Activated naive CD8-positive, alpha-beta T cell treated with anti-CD3 and anti-CD28 coated beads, Interleukin-2, amount 50 U/mL, for 24 hours (primary cell): ENCODE measurements at regions not wholly inside any gene's neighbourhood (a gene's known extent, or its start where the extent isn't known, plus 50 kb on each side); places are given as distances from the start of the nearest gene placed in this dataset.

Source experiments
- ATAC-seq: fragments of 150-1000 bp; cut with Tn5 transposase; one replicate; pipeline ENCODE4 v1.10.0; 2021
- DNase-seq: peaks from one replicate; pipeline ENCODE4 v3.0.0; 2021
- H3K27ac Mint-ChIP-seq: one replicate; pipeline ENCODE4 v1.8.0; 2021; ENCODE audit warnings: mild to moderate bottlenecking, mixed read lengths
- H3K27me3 Mint-ChIP-seq: one replicate; pipeline ENCODE4 v1.8.0; 2021; ENCODE audit warnings: mixed read lengths
- H3K36me3 Mint-ChIP-seq: one replicate; pipeline ENCODE4 v1.8.0; 2021; ENCODE audit warnings: low read depth, mixed read lengths
- H3K4me1 Mint-ChIP-seq: one replicate; pipeline ENCODE4 v1.8.0; 2021; ENCODE audit warnings: mixed read lengths
- H3K4me3 Mint-ChIP-seq: one replicate; pipeline ENCODE4 v1.8.0; 2021; ENCODE audit warnings: mild to moderate bottlenecking, moderate library complexity, mixed read lengths
- H3K9me3 Mint-ChIP-seq: one replicate; pipeline ENCODE4 v1.8.0; 2021; ENCODE audit warnings: mixed read lengths

- Mint-ChIP-seq H3K36me3 (no peaks in the 10 kb centered on the region), H3K27ac (no peak overlapping the region), H3K27me3 (peaks cover 8% of the 10 kb centered on the region), H3K4me3 (no peak overlapping the region), H3K4me1 (no peaks in the 10 kb centered on the region), H3K9me3 (no peaks in the 10 kb centered on the region)
- ATAC-seq: no peak
- no peak for DNase-seq
Measured at GRCh38 chr15:69994429-69995205, 103.1 kb downstream of the TLE3 start.

- no peak for DNase-seq
- ATAC-seq: no peak
Measured at GRCh38 chr15:69996321-69997160, 101.2 kb downstream of the TLE3 start.

GRCh38 chr15:69997161-69997485 lies 100.6 kb downstream of the TLE3 start:
- DNase-seq (no peak), ATAC-seq (no peak)
- no peak overlapping the region for H3K4me3 Mint-ChIP-seq
- H3K4me1 Mint-ChIP-seq: no peaks in the 10 kb centered on the region
- H3K9me3 Mint-ChIP-seq: no peaks in the 10 kb centered on the region
- H3K27me3 Mint-ChIP-seq: peaks cover 2% of the 10 kb centered on the region
- H3K36me3 Mint-ChIP-seq: no peaks in the 10 kb centered on the region
- no peak overlapping the region for H3K27ac Mint-ChIP-seq

More at GRCh38 chr15:69996321-69997160, 101.2 kb downstream of the TLE3 start:
- Mint-ChIP-seq H3K4me1 (no peaks in the 10 kb centered on the region), H3K9me3 (no peaks in the 10 kb centered on the region), H3K36me3 (no peaks in the 10 kb centered on the region), H3K27me3 (peaks cover 2% of the 10 kb centered on the region), H3K27ac (no peak overlapping the region), H3K4me3 (no peak overlapping the region)
